ENCODE measurements at regions not wholly inside any gene's neighbourhood (a gene's known extent, or its start where the extent isn't known, plus 50 kb on each side); places are given as distances from the start of the nearest gene placed in this dataset.

GRCh38 chr3:20346369-20346768 lies 160.4 kb upstream of the SGO1 start:
- H3K4me3 ChIP-seq, result no peak overlapping the region
- H3K4me1 ChIP-seq, result no peaks in the 10 kb centered on the region
- no peak for TF ChIP-seq POLR2A (IDR thresholded peaks at IDR 0.05)
- TF ChIP-seq, protein P1, sequence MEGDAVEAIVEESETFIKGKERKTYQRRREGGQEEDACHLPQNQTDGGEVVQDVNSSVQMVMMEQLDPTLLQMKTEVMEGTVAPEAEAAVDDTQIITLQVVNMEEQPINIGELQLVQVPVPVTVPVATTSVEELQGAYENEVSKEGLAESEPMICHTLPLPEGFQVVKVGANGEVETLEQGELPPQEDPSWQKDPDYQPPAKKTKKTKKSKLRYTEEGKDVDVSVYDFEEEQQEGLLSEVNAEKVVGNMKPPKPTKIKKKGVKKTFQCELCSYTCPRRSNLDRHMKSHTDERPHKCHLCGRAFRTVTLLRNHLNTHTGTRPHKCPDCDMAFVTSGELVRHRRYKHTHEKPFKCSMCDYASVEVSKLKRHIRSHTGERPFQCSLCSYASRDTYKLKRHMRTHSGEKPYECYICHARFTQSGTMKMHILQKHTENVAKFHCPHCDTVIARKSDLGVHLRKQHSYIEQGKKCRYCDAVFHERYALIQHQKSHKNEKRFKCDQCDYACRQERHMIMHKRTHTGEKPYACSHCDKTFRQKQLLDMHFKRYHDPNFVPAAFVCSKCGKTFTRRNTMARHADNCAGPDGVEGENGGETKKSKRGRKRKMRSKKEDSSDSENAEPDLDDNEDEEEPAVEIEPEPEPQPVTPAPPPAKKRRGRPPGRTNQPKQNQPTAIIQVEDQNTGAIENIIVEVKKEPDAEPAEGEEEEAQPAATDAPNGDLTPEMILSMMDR (IDR thresholded peaks at IDR 0.05), result no peak
- intact Hi-C loops (cut with DNase I; ENCODE audit: low total_unique reads), result no loop called here
- no peaks in the 10 kb centered on the region for H3K9me3 ChIP-seq
- no peaks in the 10 kb centered on the region for H3K27me3 ChIP-seq
- no peak overlapping the region for H3K27ac ChIP-seq
- H3K36me3 ChIP-seq (ENCODE audit: low read depth, missing control alignments), result no peaks in the 10 kb centered on the region
- no peak for DNase-seq
- WGBS, 2 donors, result 79 to 85% methylated on average over 1 of the region's 1 CpG

DNA sequence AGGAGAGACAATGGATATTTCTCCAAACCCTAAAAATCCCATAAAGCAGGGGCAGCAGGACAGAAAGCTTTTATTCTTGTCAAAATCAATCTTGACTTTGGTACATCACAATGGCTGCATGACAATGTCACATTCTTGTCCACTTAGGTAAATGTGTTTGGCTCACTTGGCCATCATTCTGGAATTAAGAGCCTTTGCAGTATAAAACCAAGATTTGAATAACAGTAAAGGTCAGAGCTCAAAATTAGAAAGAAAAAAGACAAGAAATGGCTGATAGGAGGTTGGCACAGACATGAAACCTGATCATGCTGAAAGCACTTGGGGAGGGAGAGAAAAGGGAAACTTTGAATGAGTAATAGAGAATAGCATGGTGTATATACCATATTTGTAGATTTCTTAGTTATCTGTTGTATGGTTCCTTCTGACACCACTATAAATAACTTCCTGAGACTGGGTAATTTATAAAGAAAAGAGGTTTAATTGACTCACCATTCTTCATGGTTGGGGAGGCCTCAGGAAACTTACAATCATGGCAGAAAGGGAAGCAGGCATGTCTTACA lies 158.5 kb upstream of the SGO1 start:
- Histone ChIP-seq H3K4me3 (no peak overlapping the region), H3K4me1 (no peaks in the 10 kb centered on the region), H3K36me3 (ENCODE audit: low read depth, missing control alignments) (no peaks in the 10 kb centered on the region), H3K27me3 (no peaks in the 10 kb centered on the region), H3K9me3 (no peaks in the 10 kb centered on the region), H3K27ac (no peak overlapping the region)
- DNase-seq, result no peak
- intact Hi-C loops (cut with DNase I; ENCODE audit: low total_unique reads), result no loop called here
- no peak for TF ChIP-seq POLR2A (IDR thresholded peaks at IDR 0.05)
- TF ChIP-seq, protein P1 (IDR thresholded peaks at IDR 0.05), result no peak

DNA sequence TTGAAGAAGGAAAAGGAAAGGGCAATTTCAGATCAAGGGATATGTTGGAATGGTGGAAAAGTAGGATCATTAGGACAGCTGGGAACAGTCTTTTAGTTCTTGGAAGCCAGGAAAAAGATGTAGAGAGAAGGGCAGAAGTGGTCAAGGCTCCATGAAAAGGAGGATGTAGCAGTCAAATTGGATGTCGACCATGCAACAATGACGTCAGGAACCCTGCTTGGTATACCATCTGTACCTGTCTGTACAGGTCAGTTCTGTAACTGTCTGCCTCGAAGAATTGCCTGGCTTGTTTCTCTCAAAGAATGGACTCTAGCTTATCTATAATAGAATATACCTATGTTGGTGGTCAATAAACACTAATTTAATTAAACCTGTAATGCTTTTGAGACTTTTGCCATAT lies 157.8 kb upstream of the SGO1 start:
- no peak for DNase-seq
- no peaks in the 10 kb centered on the region for H3K27me3 ChIP-seq
- intact Hi-C loops (cut with DNase I; ENCODE audit: low total_unique reads), result no loop called here
- H3K36me3 ChIP-seq (ENCODE audit: low read depth, missing control alignments), result no peaks in the 10 kb centered on the region
- H3K4me1 ChIP-seq, result no peaks in the 10 kb centered on the region
- no peak overlapping the region for H3K4me3 ChIP-seq
- TF ChIP-seq, protein P1 (IDR thresholded peaks at IDR 0.05), result no peak
- no peak for TF ChIP-seq POLR2A (IDR thresholded peaks at IDR 0.05)
- WGBS, 2 donors, result 79 to 88% methylated on average over 3 of the region's 3 CpGs
- H3K27ac ChIP-seq, result no peak overlapping the region
- no peaks in the 10 kb centered on the region for H3K9me3 ChIP-seq

DNA sequence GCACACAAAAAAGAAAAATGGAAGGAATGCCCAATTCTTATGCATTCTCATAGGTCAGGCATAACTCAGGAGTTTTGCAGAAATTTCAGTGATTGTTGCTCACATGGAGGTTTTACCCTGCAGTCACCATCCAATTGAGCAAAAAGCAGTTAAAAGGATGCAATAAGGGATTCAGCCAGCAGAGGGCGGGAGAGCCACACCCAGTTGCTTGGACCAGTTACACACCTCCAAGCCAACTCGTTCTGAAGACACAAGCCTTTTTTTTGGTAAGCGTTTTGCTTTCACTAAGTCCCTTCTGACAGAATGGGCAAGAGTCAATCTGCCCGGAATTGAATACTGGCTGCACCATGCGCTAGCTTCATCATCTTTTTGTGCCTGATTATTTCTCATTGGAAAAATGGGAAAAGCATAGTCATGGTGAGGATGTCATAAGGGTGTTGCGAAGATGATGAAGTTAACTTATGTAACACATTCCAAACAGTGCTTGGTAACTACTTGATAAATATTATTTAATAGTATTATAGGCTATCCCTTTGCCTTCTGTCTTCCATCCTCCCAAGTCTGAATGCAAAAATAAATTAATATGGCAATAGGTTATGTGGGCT lies 154.4 kb upstream of the SGO1 start:
- intact Hi-C loops (cut with DNase I; ENCODE audit: low total_unique reads), result no loop called here
- H3K4me1 ChIP-seq, result no peaks in the 10 kb centered on the region
- DNase-seq, result peak; percentile 91
- H3K36me3 ChIP-seq (ENCODE audit: low read depth, missing control alignments), result no peaks in the 10 kb centered on the region
- 21 to 28% methylated on average over 6 of the region's 6 CpGs for WGBS, 2 donors
- no peaks in the 10 kb centered on the region for H3K27me3 ChIP-seq
- no peaks in the 10 kb centered on the region for H3K9me3 ChIP-seq
- no peak overlapping the region for H3K27ac ChIP-seq
- H3K4me3 ChIP-seq, result no peak overlapping the region
- TF ChIP-seq POLR2A (IDR thresholded peaks at IDR 0.05), result no peak
- TF ChIP-seq, protein P1 (IDR thresholded peaks at IDR 0.05), result peak; percentile 73 to 94 (median 81)

DNA sequence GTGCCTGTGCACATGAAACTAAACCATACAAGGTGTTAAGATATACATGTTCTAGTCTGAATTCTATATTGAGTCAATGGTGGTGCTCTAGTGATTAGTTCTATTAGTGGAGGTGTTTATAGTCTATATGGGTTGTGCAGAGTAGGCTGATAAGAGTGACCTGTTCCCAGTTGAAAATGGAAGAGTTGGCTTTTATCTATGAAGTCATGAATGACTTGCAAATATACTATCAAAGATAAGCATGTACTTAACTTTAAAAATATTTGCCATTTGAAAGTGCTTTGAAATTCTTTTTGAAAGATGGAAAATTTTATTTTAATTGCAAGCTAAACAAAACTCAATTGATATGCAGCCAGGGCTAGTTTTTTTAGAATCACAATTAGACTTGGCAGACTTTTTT lies 150.6 kb upstream of the SGO1 start:
- Histone ChIP-seq H3K36me3 (ENCODE audit: low read depth, missing control alignments) (no peaks in the 10 kb centered on the region), H3K4me3 (no peak overlapping the region), H3K9me3 (no peaks in the 10 kb centered on the region), H3K4me1 (no peaks in the 10 kb centered on the region), H3K27me3 (no peaks in the 10 kb centered on the region), H3K27ac (no peak overlapping the region)
- no peak for TF ChIP-seq POLR2A (IDR thresholded peaks at IDR 0.05)
- TF ChIP-seq, protein P1 (IDR thresholded peaks at IDR 0.05), result no peak
- no peak for DNase-seq
- intact Hi-C loops (cut with DNase I; ENCODE audit: low total_unique reads), result no loop called here

Measured in testis (tissue), 2 donors.